GM21367 (cell line): ENCODE measurements at regions not wholly inside any gene's neighbourhood (a gene's known extent, or its start where the extent isn't known, plus 50 kb on each side); places are given as distances from the start of the nearest gene placed in this dataset.
"Not testable (repeated sequence)": the region's sequence is repeated elsewhere in the genome, so short reads cannot be mapped to it uniquely, and the experiment has no call there.

Experiments used
- ATAC-seq: cut with Tn5 transposase; IDR thresholded peaks from one replicate; pipeline ENCODE4 v1.9.1; 2021; ENCODE audit not compliant: unreplicated experiment

GRCh38 chr10:21034770-21035169 is 137.7 kb upstream of the NEBL start:
- ATAC-seq: not testable (repeated sequence)

- no peak for ATAC-seq
Observed at GRCh38 chr10:21034241-21034640, 137.1 kb upstream of the NEBL start.

- no peak for ATAC-seq
Observed at GRCh38 chr10:21032587-21033319, 135.6 kb upstream of the NEBL start.

GRCh38 chr10:21031232-21031795 is 134.2 kb upstream of the NEBL start:
- ATAC-seq: no peak

- ATAC-seq: no peak
Observed at GRCh38 chr10:21030091-21030490, 133.0 kb upstream of the NEBL start.

- ATAC-seq: no peak
Observed at GRCh38 chr10:21022821-21023220, 125.7 kb upstream of the NEBL start.

GRCh38 chr10:21021843-21022594 is 124.9 kb upstream of the NEBL start:
- ATAC-seq: no peak

- no peak for ATAC-seq
Observed at GRCh38 chr10:21021231-21021630, 124.1 kb upstream of the NEBL start.

- peak; percentile 86 for ATAC-seq
Observed at GRCh38 chr10:21020545-21020944, 123.4 kb upstream of the NEBL start.

GRCh38 chr10:21019436-21019835 is 122.3 kb upstream of the NEBL start:
- ATAC-seq: no peak

GRCh38 chr10:21015851-21016250 is 118.7 kb upstream of the NEBL start:
- no peak for ATAC-seq

GRCh38 chr10:21014141-21014540 is 117.0 kb upstream of the NEBL start:
- ATAC-seq: no peak

GRCh38 chr10:21011433-21012018 is 114.4 kb upstream of the NEBL start:
- no peak for ATAC-seq

- no peak for ATAC-seq
Observed at GRCh38 chr10:21010615-21011014, 113.5 kb upstream of the NEBL start.

- no peak for ATAC-seq
Observed at GRCh38 chr10:21003240-21003822, 106.2 kb upstream of the NEBL start.

- ATAC-seq: no peak
Observed at GRCh38 chr10:21002091-21002878, 105.2 kb upstream of the NEBL start.

- no peak for ATAC-seq
Observed at GRCh38 chr10:20999699-21000098, 102.6 kb upstream of the NEBL start.

- ATAC-seq: no peak
Observed at GRCh38 chr10:20998036-20998435, 100.9 kb upstream of the NEBL start.

- no peak for ATAC-seq
Observed at GRCh38 chr10:20995123-20995987, 98.2 kb upstream of the NEBL start.
